Omental fat pad (tissue), 3 donors: ENCODE measurements at regions not wholly inside any gene's neighbourhood (a gene's known extent, or its start where the extent isn't known, plus 50 kb on each side); places are given as distances from the start of the nearest gene placed in this dataset.
"Not testable (repeated sequence)": the region's sequence is repeated elsewhere in the genome, so short reads cannot be mapped to it uniquely, and the experiment has no call there.

Experiments used
- ATAC-seq: fragments of 150-250 bp; one replicate; pipeline ENCODE4 v1.9.1; 2016; ENCODE audit warnings: mild to moderate bottlenecking, moderate library complexity; ENCODE audit not compliant: low FRiP score
- DNase-seq: peaks from one replicate; pipeline ENCODE4 v3.0.0-alpha.2; 2019; ENCODE audit warnings: low spot score
- TF ChIP-seq, protein P1 (sequence below), 3 donors: fragments of 450-650 bp; IDR thresholded peaks; one replicate each; pipeline ENCODE4 v1.5.1; 2016 to 2017; ENCODE audit warnings: antibody characterized with exemption in 3 of 3, mild to moderate bottlenecking in 3 of 3, moderate library complexity in 2 of 3

GRCh38 chr7:52344015-52344414, 691.4 kb upstream of the POM121L12 start:
- no peak for DNase-seq
- ATAC-seq, result no peak
- TF ChIP-seq, protein P1, sequence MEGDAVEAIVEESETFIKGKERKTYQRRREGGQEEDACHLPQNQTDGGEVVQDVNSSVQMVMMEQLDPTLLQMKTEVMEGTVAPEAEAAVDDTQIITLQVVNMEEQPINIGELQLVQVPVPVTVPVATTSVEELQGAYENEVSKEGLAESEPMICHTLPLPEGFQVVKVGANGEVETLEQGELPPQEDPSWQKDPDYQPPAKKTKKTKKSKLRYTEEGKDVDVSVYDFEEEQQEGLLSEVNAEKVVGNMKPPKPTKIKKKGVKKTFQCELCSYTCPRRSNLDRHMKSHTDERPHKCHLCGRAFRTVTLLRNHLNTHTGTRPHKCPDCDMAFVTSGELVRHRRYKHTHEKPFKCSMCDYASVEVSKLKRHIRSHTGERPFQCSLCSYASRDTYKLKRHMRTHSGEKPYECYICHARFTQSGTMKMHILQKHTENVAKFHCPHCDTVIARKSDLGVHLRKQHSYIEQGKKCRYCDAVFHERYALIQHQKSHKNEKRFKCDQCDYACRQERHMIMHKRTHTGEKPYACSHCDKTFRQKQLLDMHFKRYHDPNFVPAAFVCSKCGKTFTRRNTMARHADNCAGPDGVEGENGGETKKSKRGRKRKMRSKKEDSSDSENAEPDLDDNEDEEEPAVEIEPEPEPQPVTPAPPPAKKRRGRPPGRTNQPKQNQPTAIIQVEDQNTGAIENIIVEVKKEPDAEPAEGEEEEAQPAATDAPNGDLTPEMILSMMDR (IDR thresholded peaks at IDR 0.05), result no peak

GRCh38 chr7:52340067-52340466, 695.4 kb upstream of the POM121L12 start:
- ATAC-seq, result no peak
- TF ChIP-seq, protein P1 (IDR thresholded peaks at IDR 0.05), result no peak
- no peak for DNase-seq

- ATAC-seq, DNase-seq: not testable (repeated sequence)
Observed at GRCh38 chr7:52328328-52328727, 707.1 kb upstream of the POM121L12 start.

DNA sequence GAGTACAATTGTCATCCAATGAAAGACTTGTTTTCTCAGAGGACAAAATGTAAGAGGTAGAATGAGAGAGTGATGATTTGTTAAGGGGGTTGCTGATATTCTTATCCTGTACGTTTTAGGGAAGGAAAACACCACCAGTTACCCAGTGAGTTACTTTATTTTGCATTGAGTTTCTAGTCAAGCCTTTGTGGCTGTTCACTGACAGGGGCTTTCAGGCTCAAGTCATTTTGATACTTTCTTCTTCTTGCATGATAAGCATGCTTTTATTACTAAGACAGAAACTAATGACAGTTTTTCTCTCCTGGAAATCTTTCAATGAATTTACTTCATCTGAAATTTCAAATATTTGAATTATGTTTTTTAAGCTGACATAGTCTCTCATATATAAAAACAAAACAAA, 710.2 kb upstream of the POM121L12 start:
- no peak for ATAC-seq
- no peak for DNase-seq
- TF ChIP-seq, protein P1 (IDR thresholded peaks at IDR 0.05), result no peak

GRCh38 chr7:52323202-52323746, 712.2 kb upstream of the POM121L12 start:
- DNase-seq, result no peak
- TF ChIP-seq, protein P1 (IDR thresholded peaks at IDR 0.05), result no peak
- ATAC-seq, result no peak

DNA sequence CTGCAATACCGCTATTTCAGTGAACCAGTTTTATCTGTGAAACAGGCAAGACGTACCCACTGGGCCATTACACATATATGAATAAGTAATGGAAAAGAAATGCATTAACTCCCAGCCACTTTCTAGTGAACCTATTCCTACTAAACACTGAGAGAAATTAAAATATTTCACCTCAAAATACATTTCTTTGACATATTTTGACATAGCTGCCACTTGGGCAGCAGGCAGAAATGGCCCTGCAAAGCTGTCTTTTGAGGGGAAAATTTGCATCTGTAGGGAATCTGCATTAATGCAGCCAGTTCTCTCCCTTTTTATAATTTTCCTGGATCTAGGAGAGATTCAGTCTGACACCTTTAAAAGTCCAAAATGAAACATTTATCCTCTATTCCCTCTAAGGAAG, 714.8 kb upstream of the POM121L12 start:
- no peak for DNase-seq
- no peak for ATAC-seq
- TF ChIP-seq, protein P1 (IDR thresholded peaks at IDR 0.05), result no peak

DNA sequence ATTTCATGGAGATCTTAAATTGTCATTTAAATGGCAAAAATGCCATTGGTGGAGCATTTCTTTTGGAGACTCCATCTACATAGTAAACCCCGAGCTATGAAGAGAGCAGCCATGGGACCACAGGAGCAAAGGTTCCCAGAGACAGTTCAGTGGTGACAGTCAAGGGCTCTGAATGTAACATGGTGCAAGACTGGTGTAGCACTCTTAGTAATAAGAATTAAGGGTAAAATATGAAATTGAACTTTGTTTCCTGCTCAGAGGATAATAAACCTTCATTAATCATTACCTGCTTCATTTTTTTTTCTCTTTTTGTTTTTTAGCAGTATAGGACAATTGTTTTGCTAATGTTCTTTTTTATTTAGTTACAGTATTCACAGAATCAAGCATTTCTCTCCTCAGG, 717.5 kb upstream of the POM121L12 start:
- TF ChIP-seq, protein P1 (IDR thresholded peaks at IDR 0.05), result no peak
- DNase-seq, result no peak

DNA sequence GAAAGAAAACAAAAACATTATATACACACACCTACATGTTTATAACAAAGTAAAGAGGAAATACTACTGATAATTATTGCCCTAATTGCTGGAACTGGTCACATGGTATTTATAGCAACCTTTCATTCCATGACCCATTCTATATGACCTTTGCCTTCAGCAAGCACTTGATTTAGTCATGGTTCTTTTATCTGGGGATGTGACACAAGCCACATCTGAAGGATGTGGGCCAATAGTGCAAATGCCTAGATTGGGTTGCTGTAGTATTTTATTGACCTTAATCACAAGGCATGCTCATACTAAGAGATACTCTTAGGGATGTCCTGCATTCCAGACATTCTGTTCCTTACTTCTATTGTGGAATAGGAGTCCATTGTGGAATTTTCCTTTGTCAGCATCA, 723.5 kb upstream of the POM121L12 start:
- no peak for ATAC-seq
- no peak for DNase-seq
- TF ChIP-seq, protein P1 (IDR thresholded peaks at IDR 0.05), result no peak

More for the DNA sequence above, 717.5 kb upstream of the POM121L12 start:
- no peak for ATAC-seq
